ENCODE measurements at regions not wholly inside any gene's neighbourhood (a gene's known extent, or its start where the extent isn't known, plus 50 kb on each side); places are given as distances from the start of the nearest gene placed in this dataset.

DNA sequence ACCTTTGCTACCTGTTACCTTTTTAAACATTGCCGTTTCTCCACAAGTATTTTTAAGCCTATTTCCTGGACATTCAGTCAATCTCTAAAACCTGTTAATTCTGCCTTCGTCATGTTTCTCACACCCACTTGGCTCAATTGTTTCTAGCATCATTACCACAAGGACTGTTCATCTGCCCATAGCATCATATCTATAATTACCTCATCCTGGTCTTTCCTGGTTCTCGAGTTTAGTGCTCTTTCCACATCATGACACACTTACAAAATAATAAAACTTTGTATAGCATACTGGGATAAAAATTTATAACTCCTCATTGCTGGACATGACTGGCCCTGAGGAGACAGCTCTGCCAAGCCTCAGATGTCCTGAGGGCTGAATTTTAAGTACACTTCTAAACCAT is 104.8 kb downstream of the CYB561 start:
- DNase-seq (ENCODE audit: low spot score) = no peak

DNA sequence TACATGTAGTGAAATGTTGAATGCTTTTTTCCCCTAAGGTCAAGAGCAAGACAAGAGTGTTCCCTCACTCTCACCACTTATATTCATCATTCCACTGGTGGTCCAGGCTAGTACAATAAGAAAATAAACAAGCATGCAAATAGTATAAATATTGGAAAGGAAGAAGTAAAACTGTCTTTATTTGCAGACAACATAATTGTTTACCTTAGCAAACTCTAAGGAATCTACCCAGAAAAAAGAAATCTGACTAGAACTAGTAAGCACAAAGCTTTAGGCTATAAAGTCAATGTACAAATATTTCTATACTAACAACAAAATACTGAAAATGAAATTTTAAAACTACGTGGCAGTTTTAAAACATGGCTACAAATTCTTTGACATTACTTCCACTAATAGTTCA is 101.7 kb downstream of the CYB561 start:
- no peak for DNase-seq (ENCODE audit: low spot score)

DNA sequence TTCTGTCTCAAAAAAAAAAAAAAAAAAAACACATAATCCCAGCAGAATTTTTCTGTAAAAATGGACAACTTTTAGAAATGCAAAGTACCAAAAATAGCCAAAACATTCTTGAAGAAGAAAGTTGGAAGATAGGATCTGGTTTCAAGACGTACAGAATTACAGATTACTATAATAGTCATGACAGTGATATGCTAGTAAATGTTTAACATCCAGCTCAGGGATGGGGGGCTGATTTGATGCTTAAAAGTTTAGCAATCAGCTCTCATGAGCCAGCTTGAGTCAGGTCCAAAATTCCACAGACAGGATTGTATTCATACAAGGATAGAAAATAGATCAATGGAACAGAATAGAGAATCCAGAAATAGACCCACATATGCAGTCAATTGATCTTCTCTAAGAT is 100.5 kb downstream of the CYB561 start:
- no peak for DNase-seq (ENCODE audit: low spot score)

DNA sequence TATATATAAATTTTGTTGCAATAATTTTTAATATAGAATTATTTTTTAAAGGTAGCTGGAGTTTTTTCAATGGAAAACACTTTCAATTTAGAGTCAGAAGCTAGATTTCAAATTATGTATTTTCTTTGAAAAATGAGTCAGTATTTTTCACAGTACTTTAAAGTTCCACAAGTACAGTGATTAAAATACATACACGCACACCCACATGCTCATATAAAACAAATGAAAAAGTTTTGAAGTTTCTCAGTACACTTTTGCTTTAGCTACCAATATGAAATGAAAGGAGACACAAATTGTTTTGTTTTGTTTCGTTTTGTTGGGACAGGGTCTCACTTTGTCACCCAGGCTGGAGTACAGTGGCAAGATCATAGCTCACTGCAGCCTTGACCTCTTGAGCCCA is 98.6 kb downstream of the CYB561 start:
- no peak for DNase-seq (ENCODE audit: low spot score)

DNA sequence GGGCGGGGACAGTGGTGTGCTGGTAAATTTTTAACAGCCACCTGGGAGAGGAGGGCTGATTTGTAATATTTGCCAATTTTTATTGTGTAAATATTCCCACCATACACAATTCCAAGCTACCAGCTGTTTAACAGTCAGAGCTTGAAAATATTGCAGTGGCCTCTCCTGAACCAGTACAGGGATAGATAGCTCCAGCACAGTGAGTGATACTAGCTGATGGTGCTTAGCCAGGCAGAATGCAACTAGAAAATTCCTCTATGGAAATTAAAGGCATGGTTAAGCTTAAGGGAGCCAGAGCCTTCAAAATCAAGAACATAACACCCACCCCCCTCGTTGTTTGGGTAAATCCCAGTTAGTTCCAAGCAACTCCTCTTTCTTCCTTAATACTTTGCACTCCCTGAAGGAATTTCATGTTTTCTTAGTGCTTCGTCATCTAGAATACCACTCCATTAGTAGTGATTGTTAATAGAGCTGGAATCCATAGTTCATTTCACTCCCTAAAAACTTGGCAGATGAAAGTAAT is 96.6 kb downstream of the CYB561 start:
- DNase-seq (ENCODE audit: low spot score) = no peak

DNA sequence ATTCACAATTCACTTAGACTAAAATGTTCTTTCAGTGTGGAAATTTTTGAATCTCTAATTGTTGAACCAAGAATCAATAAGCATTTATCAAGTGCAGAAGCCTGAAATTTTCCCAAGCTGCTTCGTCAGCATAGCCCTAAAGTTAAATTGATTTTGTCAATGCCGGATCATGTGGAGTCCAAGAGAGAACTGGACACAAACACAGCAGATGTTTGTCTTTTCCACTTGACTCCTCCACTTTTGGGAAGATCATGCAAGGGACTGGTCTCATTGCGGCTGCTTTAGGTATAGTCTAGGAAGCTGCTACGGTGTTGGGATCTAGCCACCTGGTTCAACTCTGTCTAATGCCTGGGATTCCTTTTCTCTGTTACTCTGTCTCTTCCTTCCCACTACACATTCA is 95.7 kb downstream of the CYB561 start:
- DNase-seq (ENCODE audit: low spot score) = no peak

DNA sequence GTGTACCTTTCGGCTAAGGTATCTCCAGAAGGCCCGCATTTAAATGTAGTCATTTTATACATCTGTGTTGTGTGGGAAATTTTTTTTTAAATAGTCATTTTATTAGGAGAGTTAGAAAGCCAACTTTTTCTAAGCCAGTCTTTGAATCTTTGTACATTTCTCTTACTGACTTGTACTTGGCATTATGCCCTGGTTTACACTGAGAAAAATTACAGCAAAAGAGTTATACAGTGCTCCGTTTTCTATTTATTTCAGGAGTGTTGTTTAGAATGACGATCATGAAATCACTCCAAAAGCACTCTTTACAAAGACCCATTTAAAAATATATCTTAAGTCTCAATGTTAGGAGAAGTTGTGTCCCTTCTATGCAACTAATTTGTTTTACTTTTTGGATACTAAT is 91.8 kb downstream of the CYB561 start:
- DNase-seq (ENCODE audit: low spot score) = no peak

DNA sequence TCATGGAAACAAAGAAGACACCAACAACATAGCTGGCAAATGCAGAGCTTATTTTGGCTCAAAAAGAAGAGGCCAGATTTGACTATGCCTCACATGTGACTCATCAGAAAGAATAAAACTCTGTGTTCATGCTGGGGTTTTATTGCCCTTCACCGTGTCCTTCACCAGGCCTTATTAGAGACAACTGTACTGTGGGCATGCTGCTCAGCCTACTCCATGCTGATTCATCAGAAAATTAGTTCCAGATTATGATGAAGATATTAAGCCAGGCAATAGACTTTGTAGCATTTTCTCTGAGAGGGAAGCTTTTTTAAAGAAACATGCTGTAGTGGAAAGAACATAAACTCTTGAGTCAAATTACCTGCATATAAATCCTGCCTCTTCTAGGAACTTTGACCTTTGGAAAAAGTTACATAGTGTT is 89.8 kb downstream of the CYB561 start:
- DNase-seq (ENCODE audit: low spot score) = no peak

DNA sequence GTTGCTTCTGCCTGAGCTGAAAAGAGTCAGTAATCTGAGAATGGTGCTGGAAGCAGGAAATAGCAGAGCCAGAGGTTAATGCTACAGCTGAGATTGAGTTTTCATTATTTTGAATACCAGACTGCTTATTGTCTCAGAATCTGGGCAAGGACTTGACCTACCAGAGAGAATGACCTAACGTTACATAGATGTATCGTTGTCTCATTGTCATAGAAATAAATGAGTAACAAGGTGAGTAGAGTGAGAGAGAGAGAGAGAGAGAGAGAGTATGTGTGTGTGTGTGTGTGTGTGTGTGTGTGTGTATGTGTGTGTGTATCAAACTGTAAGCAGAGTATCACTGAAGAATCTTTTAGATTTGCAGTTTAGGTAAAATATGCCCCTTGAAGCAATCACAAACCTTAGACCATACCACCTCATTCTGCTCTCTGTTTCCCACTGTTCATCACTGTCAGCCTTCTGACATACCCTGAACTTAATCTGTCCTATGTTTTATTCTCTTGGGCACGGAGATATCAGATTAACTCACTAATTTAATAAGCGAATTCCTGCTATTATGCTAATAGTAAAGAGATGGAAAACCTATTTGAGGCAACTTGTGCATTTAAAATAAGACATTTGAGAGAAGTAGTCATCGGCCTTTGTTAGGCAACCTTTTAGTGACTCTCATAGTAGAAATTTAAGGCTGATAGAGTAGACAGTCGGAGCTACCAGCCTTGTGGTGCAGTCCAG is 87.8 kb downstream of the CYB561 start:
- DNase-seq (ENCODE audit: low spot score) = no peak

DNA sequence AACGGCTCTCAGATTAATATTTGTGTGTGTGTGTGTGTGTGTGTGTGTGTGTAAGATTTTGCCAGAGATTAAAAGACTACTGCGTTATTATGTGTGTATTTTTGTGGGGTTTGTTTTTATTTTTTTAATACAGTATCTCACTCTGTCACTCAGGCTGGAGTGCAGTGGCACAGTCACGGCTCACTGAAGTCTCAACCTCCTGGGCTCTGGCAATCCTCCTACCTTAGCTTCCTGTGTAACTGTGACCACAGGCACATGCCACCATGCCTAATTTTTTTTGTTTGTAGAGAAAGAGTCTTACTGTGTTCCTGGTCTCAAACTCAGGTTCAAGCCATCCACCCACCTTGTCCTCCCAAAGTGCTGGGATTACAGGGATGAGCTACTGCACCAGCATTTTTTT is 87.2 kb downstream of the CYB561 start:
- DNase-seq (ENCODE audit: low spot score) = no peak

DNA sequence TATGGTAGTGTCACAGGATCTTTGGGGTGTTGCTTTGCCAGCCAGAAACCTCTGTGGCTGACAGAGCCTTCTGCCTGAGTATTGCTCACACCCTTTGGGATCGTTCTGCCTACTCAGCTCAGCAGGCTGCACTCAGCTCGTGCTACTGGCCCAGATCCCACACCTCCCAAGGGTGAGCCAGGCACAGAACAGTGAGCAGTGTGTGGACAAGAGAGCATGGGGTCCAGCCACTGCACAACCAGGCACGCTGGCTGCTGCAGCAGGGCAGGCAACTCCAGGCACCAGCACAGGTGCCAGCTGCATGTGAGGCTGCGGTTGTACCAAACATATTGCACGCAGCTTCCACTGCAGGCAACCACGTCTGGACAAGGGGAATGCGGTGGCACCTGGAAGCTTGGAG is 84.9 kb downstream of the CYB561 start:
- no peak for DNase-seq (ENCODE audit: low spot score)

DNA sequence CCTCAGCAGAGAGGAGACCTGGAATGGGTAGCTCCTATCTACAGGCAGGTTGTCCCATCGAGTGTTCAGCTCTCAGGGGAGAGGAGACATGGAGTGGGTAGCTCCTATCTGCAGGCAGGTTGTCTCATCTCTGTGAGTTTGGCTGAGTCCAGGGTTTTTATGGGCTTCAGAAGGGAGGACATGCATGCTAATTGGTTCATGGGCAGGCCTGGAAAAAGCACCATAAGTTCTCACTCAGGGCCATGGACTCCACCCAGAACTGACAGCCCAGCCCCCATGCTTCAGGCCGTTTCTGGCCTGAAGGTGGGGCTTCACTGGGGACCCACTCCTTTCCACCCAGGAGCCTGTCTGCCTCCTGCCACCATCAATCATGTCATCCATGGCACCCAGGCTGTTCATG is 84.0 kb downstream of the CYB561 start:
- DNase-seq (ENCODE audit: low spot score) = no peak

DNA sequence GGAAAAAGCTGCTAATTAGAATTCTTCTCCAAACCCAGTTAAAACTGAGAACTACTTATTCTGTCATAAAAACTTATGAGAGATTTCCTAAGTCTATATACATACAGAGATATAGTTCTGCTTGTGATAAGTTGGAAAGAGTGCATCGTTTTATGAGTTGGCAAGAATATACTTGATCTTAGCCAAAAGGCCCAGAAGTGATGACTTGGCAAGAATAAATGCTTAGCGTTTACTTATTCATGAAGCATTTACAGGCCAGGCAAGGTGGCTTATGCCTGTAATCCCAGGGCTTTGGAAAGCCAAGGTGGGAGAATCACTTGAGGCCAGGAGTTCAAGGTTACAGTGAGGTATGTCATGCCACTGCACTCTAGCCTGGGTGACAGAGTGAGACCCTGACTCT is 81.7 kb downstream of the CYB561 start:
- no peak for DNase-seq (ENCODE audit: low spot score)

DNA sequence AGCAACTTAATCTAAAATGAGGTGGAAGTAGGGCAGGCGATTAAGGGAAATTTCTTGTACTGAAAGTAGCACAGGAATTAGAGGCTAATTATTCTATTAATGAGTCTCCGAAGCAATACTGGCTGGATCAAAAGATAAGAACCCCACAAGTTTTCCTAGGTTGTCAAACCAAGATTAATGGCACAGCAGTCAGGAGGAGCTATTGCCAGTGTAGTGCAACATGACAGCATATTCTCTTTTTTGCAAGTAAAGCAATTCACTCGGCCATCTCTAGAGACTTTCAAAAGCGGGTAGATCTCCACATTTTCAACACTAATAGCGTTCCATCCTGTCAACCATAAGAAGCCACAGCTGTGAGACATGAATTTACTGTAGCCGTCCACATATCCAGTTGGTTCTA is 81.2 kb downstream of the CYB561 start:
- DNase-seq (ENCODE audit: low spot score) = no peak

DNA sequence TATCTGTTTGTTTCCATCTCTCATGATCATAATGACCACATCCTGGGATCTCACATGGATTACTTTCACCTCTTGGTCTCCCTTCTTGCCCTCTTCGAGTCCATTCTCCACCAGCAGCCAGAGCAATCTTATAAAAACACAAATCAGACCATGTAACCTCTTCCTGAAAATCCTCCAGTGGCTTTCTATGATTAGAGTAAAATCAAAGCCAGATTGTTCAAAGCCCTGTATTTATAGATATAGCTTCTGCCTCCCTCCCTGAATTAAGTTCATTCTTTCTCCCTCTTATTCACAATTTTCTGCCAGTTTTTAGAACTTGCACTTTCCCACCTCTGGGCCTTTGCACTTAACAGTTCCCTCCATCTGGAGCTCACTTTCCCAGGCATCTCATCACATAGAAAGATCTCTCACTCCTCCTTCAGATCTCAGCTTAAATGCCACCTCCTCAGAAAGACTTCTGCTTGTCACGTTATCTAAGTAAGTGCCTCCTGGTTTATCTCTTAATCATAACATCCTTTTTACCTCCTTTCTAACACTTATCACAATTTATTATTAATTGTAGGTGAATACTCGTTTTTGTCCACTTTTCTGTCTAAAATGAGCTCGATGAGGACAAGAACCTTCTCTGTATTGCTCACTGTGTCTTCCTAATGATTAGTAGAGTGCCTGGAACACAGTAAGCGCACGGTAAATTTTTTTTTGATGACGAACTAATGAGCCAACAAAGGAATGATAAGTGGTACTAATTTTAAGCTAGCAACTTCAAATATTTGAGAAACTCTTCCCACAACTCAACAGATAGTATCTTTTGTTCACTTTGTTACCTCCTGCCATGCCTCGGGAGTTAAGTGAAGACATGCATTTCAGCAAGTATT is 80.5 kb downstream of the CYB561 start:
- DNase-seq (ENCODE audit: low spot score) = no peak

DNA sequence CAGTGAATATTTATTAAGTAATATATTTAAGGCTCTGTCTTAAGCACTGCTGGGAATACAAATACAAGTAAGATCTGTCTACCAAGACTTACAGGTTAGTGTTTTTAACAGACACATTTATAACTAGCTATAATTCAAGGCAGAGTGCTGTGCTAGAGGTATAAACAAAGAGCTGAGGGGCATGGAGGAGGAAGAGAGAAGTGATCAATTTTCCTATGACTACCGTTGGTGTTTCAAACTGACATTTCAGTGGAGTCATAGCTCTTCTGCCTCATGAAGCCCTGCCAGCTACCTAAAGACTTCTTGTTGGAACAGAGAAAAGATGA is 79.9 kb downstream of the CYB561 start:
- DNase-seq (ENCODE audit: low spot score) = no peak

DNA sequence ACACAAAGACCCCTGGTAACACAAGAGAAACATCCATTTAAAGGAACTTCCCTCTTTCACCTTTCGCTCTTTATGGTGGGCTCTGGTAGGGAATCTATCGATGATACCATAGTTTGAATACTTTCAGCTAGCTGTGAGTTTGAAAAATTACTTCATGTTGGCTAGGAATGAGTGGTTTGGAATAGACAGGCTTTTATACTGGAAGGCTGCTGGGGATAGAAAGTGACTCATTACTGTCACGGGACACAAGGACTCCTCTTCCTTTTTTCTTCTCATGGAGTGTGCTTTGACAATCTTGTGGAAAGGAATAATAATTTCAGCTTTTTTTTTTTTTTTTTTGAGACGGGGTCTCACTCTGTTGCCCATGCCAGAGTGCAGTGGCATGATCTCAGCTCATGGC is 76.9 kb downstream of the CYB561 start:
- no peak for DNase-seq (ENCODE audit: low spot score)

DNA sequence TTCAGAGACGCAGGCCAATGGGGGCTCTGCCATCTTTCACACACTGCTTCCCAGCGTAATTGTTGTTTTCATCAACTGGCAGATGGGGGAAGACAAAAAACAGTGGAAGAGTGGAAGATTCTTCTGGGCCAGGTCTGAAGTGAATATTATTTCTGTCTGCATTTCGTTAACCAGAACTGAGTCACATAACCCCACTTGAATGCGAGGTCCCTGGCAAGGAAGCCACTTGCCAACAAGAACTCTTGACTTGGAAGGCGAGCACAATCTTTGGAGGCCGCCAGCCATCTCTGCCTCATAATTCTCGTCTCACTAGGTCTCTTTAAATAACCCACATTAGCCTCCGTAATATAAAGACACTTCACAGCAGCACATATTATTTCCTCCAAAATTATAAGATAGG is 75.4 kb downstream of the CYB561 start:
- DNase-seq (ENCODE audit: low spot score) = no peak

DNA sequence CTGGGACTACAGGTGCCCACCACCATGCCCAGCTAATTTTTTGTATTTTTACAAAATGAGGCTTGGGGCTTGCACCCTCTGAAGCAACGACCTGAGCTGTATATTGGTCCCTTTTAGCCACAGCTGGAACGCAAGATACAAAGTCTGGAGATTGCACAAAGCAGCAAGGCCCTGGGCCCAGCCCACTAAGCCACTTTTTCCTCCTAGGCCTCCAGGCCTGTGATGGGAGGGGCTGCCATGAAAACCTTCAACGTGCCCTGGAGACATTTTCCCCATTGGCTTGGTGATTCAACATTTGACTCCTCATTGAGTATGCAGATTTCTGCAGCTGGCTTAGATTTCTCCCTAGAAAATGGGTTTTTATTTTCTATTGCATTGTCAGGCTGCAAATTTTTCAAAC is 69.2 kb downstream of the CYB561 start:
- DNase-seq (ENCODE audit: low spot score) = no peak

DNA sequence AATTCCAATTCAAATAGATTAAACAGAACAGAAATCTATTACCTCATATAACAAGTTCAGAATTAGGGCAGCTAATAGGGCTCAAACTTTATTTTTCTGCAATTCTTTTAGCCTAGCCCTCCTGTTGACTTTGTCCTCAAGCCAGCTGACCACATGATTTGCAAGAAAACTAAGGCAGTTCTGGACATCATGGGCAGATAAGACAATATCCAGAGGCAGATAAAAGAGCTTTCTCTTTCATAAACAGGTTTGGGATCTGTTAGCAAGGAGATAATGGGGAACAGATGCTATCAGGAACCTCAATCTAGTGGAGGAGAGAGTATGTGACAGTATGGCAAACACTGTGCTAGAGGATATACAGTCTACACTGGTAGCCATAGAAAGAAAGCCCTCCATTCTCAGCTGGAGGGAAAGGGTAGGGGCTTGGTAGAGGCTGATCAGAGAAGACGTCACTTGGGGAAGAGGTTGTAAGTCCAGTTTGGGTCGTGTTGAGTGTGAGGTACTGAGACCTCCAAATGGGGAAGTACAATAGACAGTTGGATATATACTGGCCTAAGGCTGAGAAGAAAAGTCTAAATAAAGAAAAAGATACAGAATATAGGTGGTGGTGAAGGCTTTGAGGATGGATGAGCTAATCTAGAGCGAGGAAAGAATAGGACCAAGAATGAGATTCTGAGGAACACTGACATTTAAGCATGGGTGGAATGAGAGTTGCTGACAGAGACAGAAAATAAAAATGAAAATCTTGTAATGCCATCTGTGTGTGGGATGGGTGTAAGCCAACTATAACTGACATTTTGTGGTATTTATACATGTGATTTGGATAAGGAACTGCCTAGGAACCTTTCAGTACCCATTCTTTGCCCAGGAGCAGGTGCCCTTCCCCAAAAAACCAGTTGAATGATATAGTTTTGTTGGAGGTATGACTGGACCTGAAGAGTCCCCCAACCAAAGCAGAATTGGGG is 67.4 kb downstream of the CYB561 start:
- DNase-seq (ENCODE audit: low spot score) = no peak

DNA sequence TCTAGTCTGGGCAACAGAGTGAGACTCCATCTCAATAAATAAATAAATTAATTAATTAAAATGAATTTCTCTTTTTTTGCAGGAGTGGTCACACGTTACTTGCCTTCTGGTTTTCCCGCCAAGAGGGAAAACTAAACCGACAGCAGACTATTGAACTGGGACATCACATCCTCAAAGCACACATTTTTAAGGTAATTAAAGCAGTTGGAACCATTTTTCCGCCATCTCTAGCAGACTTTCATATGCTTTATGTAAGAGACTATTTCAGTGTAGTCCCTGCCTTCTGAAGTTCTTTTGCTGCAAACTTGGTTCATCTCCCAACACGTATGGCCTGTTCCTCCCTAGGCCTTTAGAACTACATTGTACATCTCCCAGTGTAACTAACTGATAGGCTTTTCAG is 66.5 kb downstream of the CYB561 start:
- DNase-seq (ENCODE audit: low spot score) = no peak

DNA sequence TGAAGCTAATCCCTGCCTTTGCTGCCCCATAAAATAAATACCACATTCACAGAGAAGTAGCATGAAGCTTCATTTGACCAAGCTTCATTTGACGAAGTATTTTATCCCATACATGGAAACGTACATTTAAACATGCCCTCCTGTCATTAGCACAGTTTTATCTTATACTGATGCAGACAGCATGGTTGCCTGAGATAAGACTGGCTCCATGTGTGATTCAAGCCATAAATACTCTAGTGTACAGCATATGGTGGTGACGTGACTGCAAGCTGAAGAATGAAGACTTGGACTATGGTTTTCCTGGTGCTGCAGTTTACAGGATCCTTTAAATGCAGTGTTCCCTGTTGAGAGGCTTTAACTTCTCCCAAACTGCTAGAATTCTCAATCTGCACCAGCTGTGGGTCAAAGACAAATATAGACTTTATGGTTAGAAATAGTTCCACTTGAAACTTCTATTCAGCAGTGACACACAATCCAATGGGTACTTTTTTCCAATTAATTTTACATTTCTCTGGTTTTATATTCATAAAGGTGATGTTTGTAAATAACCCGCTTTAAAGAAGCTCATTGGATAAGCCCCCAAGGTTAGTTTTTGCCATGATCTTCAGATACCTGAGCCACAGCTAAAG is 64.9 kb downstream of the CYB561 start:
- no peak for DNase-seq (ENCODE audit: low spot score)

Measured in HuH-7.5 (cell line).